ENCODE measurements at regions not wholly inside any gene's neighbourhood (a gene's known extent, or its start where the extent isn't known, plus 50 kb on each side); places are given as distances from the start of the nearest gene placed in this dataset.

- H3K27me3 ChIP-seq (ENCODE audit: insufficient read depth, low read depth): no peaks in the 10 kb centered on the region
- H4K20me1 ChIP-seq (ENCODE audit: insufficient read depth): no peaks in the 10 kb centered on the region
- no peak overlapping the region for H3K9ac ChIP-seq
- no peak overlapping the region for H3K4me2 ChIP-seq
- H3K4me3 ChIP-seq (IDR thresholded peaks at IDR 0.05; ENCODE audit: insufficient read depth, low read depth, low read length): no peak overlapping the region
- H3K4me1 ChIP-seq (ENCODE audit: low read depth, poor library complexity, severe bottlenecking): no peaks in the 10 kb centered on the region
- H2AFZ ChIP-seq (ENCODE audit: low read depth): no peak overlapping the region
- H3K27ac ChIP-seq: no peak overlapping the region
- no peaks in the 10 kb centered on the region for H3K79me2 ChIP-seq (ENCODE audit: insufficient read depth, low read depth)
- no peaks in the 10 kb centered on the region for H3K36me3 ChIP-seq (ENCODE audit: insufficient read depth)
- TF ChIP-seq, protein P1, sequence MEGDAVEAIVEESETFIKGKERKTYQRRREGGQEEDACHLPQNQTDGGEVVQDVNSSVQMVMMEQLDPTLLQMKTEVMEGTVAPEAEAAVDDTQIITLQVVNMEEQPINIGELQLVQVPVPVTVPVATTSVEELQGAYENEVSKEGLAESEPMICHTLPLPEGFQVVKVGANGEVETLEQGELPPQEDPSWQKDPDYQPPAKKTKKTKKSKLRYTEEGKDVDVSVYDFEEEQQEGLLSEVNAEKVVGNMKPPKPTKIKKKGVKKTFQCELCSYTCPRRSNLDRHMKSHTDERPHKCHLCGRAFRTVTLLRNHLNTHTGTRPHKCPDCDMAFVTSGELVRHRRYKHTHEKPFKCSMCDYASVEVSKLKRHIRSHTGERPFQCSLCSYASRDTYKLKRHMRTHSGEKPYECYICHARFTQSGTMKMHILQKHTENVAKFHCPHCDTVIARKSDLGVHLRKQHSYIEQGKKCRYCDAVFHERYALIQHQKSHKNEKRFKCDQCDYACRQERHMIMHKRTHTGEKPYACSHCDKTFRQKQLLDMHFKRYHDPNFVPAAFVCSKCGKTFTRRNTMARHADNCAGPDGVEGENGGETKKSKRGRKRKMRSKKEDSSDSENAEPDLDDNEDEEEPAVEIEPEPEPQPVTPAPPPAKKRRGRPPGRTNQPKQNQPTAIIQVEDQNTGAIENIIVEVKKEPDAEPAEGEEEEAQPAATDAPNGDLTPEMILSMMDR (conservative IDR thresholded peaks at IDR 0.05; ENCODE audit: low read depth, low read length): no peak
These were observed 125.2 kb upstream of the CCDC196 start for GRCh38 chr14:66361013-66361412.

DNA sequence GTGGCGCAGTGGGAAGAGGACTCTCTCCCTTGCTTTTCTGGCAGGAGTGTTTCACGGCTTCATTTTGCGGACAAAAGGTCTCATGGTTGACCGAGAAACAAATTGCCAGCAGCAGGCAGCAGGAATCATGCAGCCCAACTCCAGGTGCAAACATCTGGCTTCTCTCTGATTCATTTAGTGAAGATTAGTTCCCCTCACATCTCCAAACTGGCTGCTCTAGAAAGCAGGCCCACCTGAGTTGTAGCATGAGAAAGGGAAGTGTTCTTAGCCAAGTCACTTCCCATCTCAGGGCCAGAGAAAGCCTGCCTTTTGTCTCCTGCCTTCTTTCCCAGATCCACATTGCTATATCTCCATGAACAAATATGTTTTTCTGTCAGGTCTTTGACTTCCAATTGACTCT is 120.8 kb upstream of the CCDC196 start:
- H2AFZ ChIP-seq (ENCODE audit: low read depth): no peak overlapping the region
- no peak overlapping the region for H3K9ac ChIP-seq
- H3K27me3 ChIP-seq (ENCODE audit: insufficient read depth, low read depth): no peaks in the 10 kb centered on the region
- H3K4me3 ChIP-seq (IDR thresholded peaks at IDR 0.05; ENCODE audit: insufficient read depth, low read depth, low read length): no peak overlapping the region
- H3K36me3 ChIP-seq (ENCODE audit: insufficient read depth): no peaks in the 10 kb centered on the region
- no peaks in the 10 kb centered on the region for H4K20me1 ChIP-seq (ENCODE audit: insufficient read depth)
- no peak overlapping the region for H3K4me2 ChIP-seq
- TF ChIP-seq, protein P1 (conservative IDR thresholded peaks at IDR 0.05; ENCODE audit: low read depth, low read length): no peak
- no peaks in the 10 kb centered on the region for H3K4me1 ChIP-seq (ENCODE audit: low read depth, poor library complexity, severe bottlenecking)
- H3K79me2 ChIP-seq (ENCODE audit: insufficient read depth, low read depth): no peaks in the 10 kb centered on the region
- H3K27ac ChIP-seq: no peak overlapping the region

DNA sequence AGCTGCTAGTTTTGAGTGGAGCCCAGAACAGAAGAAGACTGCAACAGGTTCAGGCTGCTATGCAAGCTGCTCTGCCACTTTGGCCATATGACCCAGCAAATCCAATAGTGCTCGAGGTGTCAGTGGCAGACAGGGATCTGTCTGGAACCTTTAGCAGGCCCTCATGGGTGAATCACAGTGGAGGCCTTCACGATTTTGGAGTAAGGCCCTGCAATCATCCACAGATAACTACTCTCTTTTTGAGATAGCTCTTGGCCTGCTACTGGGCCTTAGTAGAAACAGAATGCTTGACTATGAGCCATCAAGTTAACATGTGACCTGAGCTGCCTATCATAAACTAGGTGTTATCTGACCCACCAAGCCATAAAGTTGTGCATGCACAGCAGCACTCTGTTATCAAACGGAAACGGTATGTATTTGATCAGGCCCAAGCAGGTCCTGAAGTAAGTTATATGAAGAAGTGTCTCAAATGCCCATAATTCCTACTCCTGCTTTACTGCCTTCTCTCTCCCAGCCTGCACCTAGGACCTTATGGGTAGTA is 116.9 kb upstream of the CCDC196 start:
- no peaks in the 10 kb centered on the region for H3K27me3 ChIP-seq (ENCODE audit: insufficient read depth, low read depth)
- H3K79me2 ChIP-seq (ENCODE audit: insufficient read depth, low read depth): no peaks in the 10 kb centered on the region
- TF ChIP-seq, protein P1 (conservative IDR thresholded peaks at IDR 0.05; ENCODE audit: low read depth, low read length): no peak
- no peaks in the 10 kb centered on the region for H3K36me3 ChIP-seq (ENCODE audit: insufficient read depth)
- H3K9ac ChIP-seq: no peak overlapping the region
- H4K20me1 ChIP-seq (ENCODE audit: insufficient read depth): no peaks in the 10 kb centered on the region
- no peak overlapping the region for H3K27ac ChIP-seq
- no peak overlapping the region for H3K4me2 ChIP-seq
- no peaks in the 10 kb centered on the region for H3K4me1 ChIP-seq (ENCODE audit: low read depth, poor library complexity, severe bottlenecking)
- H2AFZ ChIP-seq (ENCODE audit: low read depth): no peak overlapping the region
- H3K4me3 ChIP-seq (IDR thresholded peaks at IDR 0.05; ENCODE audit: insufficient read depth, low read depth, low read length): no peak overlapping the region

- Histone ChIP-seq H3K27me3 (ENCODE audit: insufficient read depth, low read depth) (no peaks in the 10 kb centered on the region), H3K27ac (no peak overlapping the region), H3K36me3 (ENCODE audit: insufficient read depth) (no peaks in the 10 kb centered on the region), H3K9ac (no peak overlapping the region), H3K4me2 (no peak overlapping the region), H2AFZ (ENCODE audit: low read depth) (no peak overlapping the region), H3K79me2 (ENCODE audit: insufficient read depth, low read depth) (no peaks in the 10 kb centered on the region), H3K4me1 (ENCODE audit: low read depth, poor library complexity, severe bottlenecking) (no peaks in the 10 kb centered on the region), H3K4me3 (IDR thresholded peaks at IDR 0.05; ENCODE audit: insufficient read depth, low read depth, low read length) (no peak overlapping the region), H4K20me1 (ENCODE audit: insufficient read depth) (no peaks in the 10 kb centered on the region)
- TF ChIP-seq, protein P1 (conservative IDR thresholded peaks at IDR 0.05; ENCODE audit: low read depth, low read length): no peak
These were observed 114.4 kb upstream of the CCDC196 start for GRCh38 chr14:66371776-66372175.

Measured in KMS-11 (cell line).